ENCODE measurements at regions not wholly inside any gene's neighbourhood (a gene's known extent, or its start where the extent isn't known, plus 50 kb on each side); places are given as distances from the start of the nearest gene placed in this dataset.

- Histone ChIP-seq H3K27ac (ENCODE audit: low read depth, low read length) (no peak overlapping the region), H3K4me3 (ENCODE audit: insufficient read depth, low read length) (no peak overlapping the region), H3K79me2 (ENCODE audit: insufficient read depth, low read length) (no peaks in the 10 kb centered on the region), H3K36me3 (ENCODE audit: insufficient read depth, low read length) (no peaks in the 10 kb centered on the region), H3K27me3 (ENCODE audit: insufficient read depth, low read length) (no peaks in the 10 kb centered on the region), H4K20me1 (ENCODE audit: insufficient read depth, low read length) (no peaks in the 10 kb centered on the region), H3K4me1 (ENCODE audit: insufficient read depth, low read length) (peaks cover 22% of the 10 kb centered on the region), H3K9me3 (ENCODE audit: low read depth, low read length) (no peaks in the 10 kb centered on the region), H2AFZ (ENCODE audit: low read length) (no peak overlapping the region), H3K4me2 (ENCODE audit: insufficient read depth, low read length) (no peak overlapping the region)
- no peak for DNase-seq (ENCODE audit: insufficient read length, low spot score, missing footprints)
- TF ChIP-seq CTCF (IDR thresholded peaks at IDR 0.05; ENCODE audit: extremely low read depth, low read depth, low read length), result no peak
Observed at GRCh38 chr7:7118822-7119221, 63.5 kb upstream of the C1GALT1 start.

- Histone ChIP-seq H2AFZ (ENCODE audit: low read length) (peak overlapping the region; percentile 22), H4K20me1 (ENCODE audit: insufficient read depth, low read length) (no peaks in the 10 kb centered on the region), H3K4me2 (ENCODE audit: insufficient read depth, low read length) (no peak overlapping the region), H3K9me3 (ENCODE audit: low read depth, low read length) (no peaks in the 10 kb centered on the region), H3K79me2 (ENCODE audit: insufficient read depth, low read length) (no peaks in the 10 kb centered on the region), H3K27me3 (ENCODE audit: insufficient read depth, low read length) (no peaks in the 10 kb centered on the region), H3K36me3 (ENCODE audit: insufficient read depth, low read length) (no peaks in the 10 kb centered on the region), H3K4me1 (ENCODE audit: insufficient read depth, low read length) (peaks cover 22% of the 10 kb centered on the region), H3K27ac (ENCODE audit: low read depth, low read length) (no peak overlapping the region), H3K4me3 (ENCODE audit: insufficient read depth, low read length) (no peak overlapping the region)
- no peak for DNase-seq (ENCODE audit: insufficient read length, low spot score, missing footprints)
- TF ChIP-seq CTCF (IDR thresholded peaks at IDR 0.05; ENCODE audit: extremely low read depth, low read depth, low read length), result no peak
Observed at GRCh38 chr7:7119729-7120128, 62.6 kb upstream of the C1GALT1 start.

GRCh38 chr7:7122033-7122478 lies 60.3 kb upstream of the C1GALT1 start:
- H4K20me1 ChIP-seq (ENCODE audit: insufficient read depth, low read length), result no peaks in the 10 kb centered on the region
- no peaks in the 10 kb centered on the region for H3K36me3 ChIP-seq (ENCODE audit: insufficient read depth, low read length)
- TF ChIP-seq CTCF (IDR thresholded peaks at IDR 0.05; ENCODE audit: extremely low read depth, low read depth, low read length), result no peak
- H2AFZ ChIP-seq (ENCODE audit: low read length), result no peak overlapping the region
- no peaks in the 10 kb centered on the region for H3K27me3 ChIP-seq (ENCODE audit: insufficient read depth, low read length)
- no peak overlapping the region for H3K4me3 ChIP-seq (ENCODE audit: insufficient read depth, low read length)
- H3K9me3 ChIP-seq (ENCODE audit: low read depth, low read length), result no peaks in the 10 kb centered on the region
- H3K79me2 ChIP-seq (ENCODE audit: insufficient read depth, low read length), result no peaks in the 10 kb centered on the region
- peak overlapping the region; percentile 35 for H3K4me2 ChIP-seq (ENCODE audit: insufficient read depth, low read length)
- H3K4me1 ChIP-seq (ENCODE audit: insufficient read depth, low read length), result peaks cover 22% of the 10 kb centered on the region
- H3K27ac ChIP-seq (ENCODE audit: low read depth, low read length), result peak overlapping the region; percentile 56
- no peak for DNase-seq (ENCODE audit: insufficient read length, low spot score, missing footprints)

- Histone ChIP-seq H3K9me3 (ENCODE audit: low read depth, low read length) (no peaks in the 10 kb centered on the region), H3K4me3 (ENCODE audit: insufficient read depth, low read length) (no peak overlapping the region), H3K4me2 (ENCODE audit: insufficient read depth, low read length) (peak overlapping the region; percentile 35), H3K27ac (ENCODE audit: low read depth, low read length) (peak overlapping the region; percentile 56), H3K27me3 (ENCODE audit: insufficient read depth, low read length) (no peaks in the 10 kb centered on the region), H3K79me2 (ENCODE audit: insufficient read depth, low read length) (no peaks in the 10 kb centered on the region), H3K4me1 (ENCODE audit: insufficient read depth, low read length) (peaks cover 22% of the 10 kb centered on the region), H3K36me3 (ENCODE audit: insufficient read depth, low read length) (no peaks in the 10 kb centered on the region), H2AFZ (ENCODE audit: low read length) (no peak overlapping the region), H4K20me1 (ENCODE audit: insufficient read depth, low read length) (no peaks in the 10 kb centered on the region)
- TF ChIP-seq CTCF (IDR thresholded peaks at IDR 0.05; ENCODE audit: extremely low read depth, low read depth, low read length), result no peak
- peak; percentile 64 for DNase-seq (ENCODE audit: insufficient read length, low spot score, missing footprints)
Observed at GRCh38 chr7:7122701-7123281, 59.6 kb upstream of the C1GALT1 start.
